ENCODE measurements at regions not wholly inside any gene's neighbourhood (a gene's known extent, or its start where the extent isn't known, plus 50 kb on each side); places are given as distances from the start of the nearest gene placed in this dataset.

DNA sequence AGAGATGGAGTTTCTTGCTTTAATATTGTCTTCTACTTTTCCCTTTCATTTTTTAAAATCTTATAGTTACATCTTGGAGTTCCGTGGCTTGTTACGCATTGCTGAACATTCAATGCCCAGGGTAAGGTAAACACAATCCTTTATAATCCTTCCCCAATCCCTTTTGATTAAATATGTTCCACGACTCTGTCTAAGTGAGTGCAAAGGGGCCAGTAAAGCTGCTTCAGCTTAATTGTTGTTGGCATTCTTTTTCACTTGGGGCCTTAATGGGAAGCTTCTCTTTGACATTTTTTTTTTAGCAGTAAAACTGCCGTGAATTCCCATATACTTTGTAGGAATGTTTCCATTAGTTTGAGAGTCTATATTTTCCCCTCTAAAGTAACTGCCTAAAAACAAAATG is 1028.1 kb downstream of the C4orf33 start:
- Histone ChIP-seq H3K9me3 (ENCODE audit: control insufficient read depth, insufficient read depth, low read depth, low read length) (no peaks in the 10 kb centered on the region), H3K79me2 (ENCODE audit: control insufficient read depth, insufficient read depth, low read length) (no peaks in the 10 kb centered on the region), H3K4me1 (ENCODE audit: control insufficient read depth, extremely low read depth, insufficient read depth, low read length) (no peaks in the 10 kb centered on the region), H3K36me3 (ENCODE audit: control insufficient read depth, insufficient read depth, low read length) (no peaks in the 10 kb centered on the region), H3K27me3 (ENCODE audit: control insufficient read depth, insufficient read depth, low read length) (no peaks in the 10 kb centered on the region), H3K27ac (ENCODE audit: insufficient read depth, low read length) (no peak overlapping the region), H3K4me3 (replicated peaks in 1 of 4; ENCODE audit: control extremely low read depth in 1 of 4, insufficient read depth in 1 of 4, low read depth in 3 of 4, low read length in 4 of 4) (no peak overlapping the region), H3K4me2 (ENCODE audit: extremely low read depth, insufficient read depth, low read length) (no peak overlapping the region), H4K20me1 (ENCODE audit: control insufficient read depth, extremely low read depth, insufficient read depth, low read length) (no peaks in the 10 kb centered on the region), H3K9ac (ENCODE audit: insufficient read depth, low read length) (no peak overlapping the region), H2AFZ (ENCODE audit: low read length) (no peak overlapping the region)
- TF ChIP-seq, protein P1, sequence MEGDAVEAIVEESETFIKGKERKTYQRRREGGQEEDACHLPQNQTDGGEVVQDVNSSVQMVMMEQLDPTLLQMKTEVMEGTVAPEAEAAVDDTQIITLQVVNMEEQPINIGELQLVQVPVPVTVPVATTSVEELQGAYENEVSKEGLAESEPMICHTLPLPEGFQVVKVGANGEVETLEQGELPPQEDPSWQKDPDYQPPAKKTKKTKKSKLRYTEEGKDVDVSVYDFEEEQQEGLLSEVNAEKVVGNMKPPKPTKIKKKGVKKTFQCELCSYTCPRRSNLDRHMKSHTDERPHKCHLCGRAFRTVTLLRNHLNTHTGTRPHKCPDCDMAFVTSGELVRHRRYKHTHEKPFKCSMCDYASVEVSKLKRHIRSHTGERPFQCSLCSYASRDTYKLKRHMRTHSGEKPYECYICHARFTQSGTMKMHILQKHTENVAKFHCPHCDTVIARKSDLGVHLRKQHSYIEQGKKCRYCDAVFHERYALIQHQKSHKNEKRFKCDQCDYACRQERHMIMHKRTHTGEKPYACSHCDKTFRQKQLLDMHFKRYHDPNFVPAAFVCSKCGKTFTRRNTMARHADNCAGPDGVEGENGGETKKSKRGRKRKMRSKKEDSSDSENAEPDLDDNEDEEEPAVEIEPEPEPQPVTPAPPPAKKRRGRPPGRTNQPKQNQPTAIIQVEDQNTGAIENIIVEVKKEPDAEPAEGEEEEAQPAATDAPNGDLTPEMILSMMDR (conservative IDR thresholded peaks at IDR 0.05 in 1 of 2, IDR thresholded peaks at IDR 0.05 in 1 of 2; ENCODE audit: low read depth in 1 of 2, low read length in 2 of 2), result no peak
- no peak for TF ChIP-seq EZH2 (IDR thresholded peaks at IDR 0.05; ENCODE audit: low read length, missing control alignments)
- no peak for DNase-seq (ENCODE audit: low read depth in 2 of 2)

DNA sequence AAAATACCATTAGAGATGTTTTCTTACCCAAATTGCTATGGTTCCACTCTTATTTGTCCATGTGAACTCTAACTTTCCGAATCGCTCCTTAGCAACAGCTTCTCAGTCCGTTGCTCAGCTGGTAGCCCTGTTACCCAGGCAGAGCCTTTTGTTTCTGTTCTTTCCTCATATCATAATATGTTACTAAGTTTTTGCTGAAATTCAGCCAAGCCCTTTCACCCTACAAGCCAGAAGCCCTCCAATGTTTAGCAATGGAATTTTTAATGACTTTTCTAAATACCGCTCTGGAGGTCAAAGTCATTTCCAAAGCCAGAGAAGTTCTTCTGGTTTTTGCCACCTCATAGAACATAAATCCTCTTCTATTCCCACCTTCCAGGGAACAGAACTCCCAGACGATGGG is 1029.5 kb downstream of the C4orf33 start:
- no peak overlapping the region for H3K9ac ChIP-seq (ENCODE audit: insufficient read depth, low read length)
- no peak for TF ChIP-seq EZH2 (IDR thresholded peaks at IDR 0.05; ENCODE audit: low read length, missing control alignments)
- TF ChIP-seq, protein P1 (conservative IDR thresholded peaks at IDR 0.05 in 1 of 2, IDR thresholded peaks at IDR 0.05 in 1 of 2; ENCODE audit: low read depth in 1 of 2, low read length in 2 of 2), result no peak
- H3K4me1 ChIP-seq (ENCODE audit: control insufficient read depth, extremely low read depth, insufficient read depth, low read length), result no peaks in the 10 kb centered on the region
- H3K4me3 ChIP-seq (replicated peaks in 1 of 4; ENCODE audit: control extremely low read depth in 1 of 4, insufficient read depth in 1 of 4, low read depth in 3 of 4, low read length in 4 of 4), result no peak overlapping the region
- no peaks in the 10 kb centered on the region for H3K36me3 ChIP-seq (ENCODE audit: control insufficient read depth, insufficient read depth, low read length)
- no peaks in the 10 kb centered on the region for H3K79me2 ChIP-seq (ENCODE audit: control insufficient read depth, insufficient read depth, low read length)
- H2AFZ ChIP-seq (ENCODE audit: low read length), result no peak overlapping the region
- DNase-seq (ENCODE audit: low read depth in 2 of 2), result peak; percentile 0 to 3
- H4K20me1 ChIP-seq (ENCODE audit: control insufficient read depth, extremely low read depth, insufficient read depth, low read length), result no peaks in the 10 kb centered on the region
- H3K27me3 ChIP-seq (ENCODE audit: control insufficient read depth, insufficient read depth, low read length), result no peaks in the 10 kb centered on the region
- H3K9me3 ChIP-seq (ENCODE audit: control insufficient read depth, insufficient read depth, low read depth, low read length), result no peaks in the 10 kb centered on the region
- H3K4me2 ChIP-seq (ENCODE audit: extremely low read depth, insufficient read depth, low read length), result no peak overlapping the region
- no peak overlapping the region for H3K27ac ChIP-seq (ENCODE audit: insufficient read depth, low read length)

DNA sequence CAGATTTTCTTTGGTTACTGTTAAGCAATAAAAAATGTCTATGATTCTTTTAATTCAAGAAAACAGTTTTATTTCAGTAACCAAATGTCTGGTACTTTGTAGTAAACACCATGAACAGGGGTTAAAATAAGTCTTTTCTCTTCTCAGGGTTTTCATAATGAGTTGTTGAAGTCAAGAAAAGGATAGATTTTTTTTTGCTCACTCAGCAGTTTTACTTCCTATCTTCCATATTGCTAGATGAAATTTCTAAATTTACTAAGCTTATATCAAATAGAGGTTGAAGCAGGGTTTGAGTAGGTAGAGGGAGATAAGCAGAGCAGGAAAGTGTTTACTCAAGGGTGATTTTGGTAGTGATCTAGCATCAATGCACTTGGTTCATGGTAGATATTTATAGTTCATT is 1031.3 kb downstream of the C4orf33 start:
- H3K79me2 ChIP-seq (ENCODE audit: control insufficient read depth, insufficient read depth, low read length), result no peaks in the 10 kb centered on the region
- TF ChIP-seq, protein P1 (conservative IDR thresholded peaks at IDR 0.05 in 1 of 2, IDR thresholded peaks at IDR 0.05 in 1 of 2; ENCODE audit: low read depth in 1 of 2, low read length in 2 of 2), result no peak
- TF ChIP-seq EZH2 (IDR thresholded peaks at IDR 0.05; ENCODE audit: low read length, missing control alignments), result no peak
- no peak overlapping the region for H3K4me2 ChIP-seq (ENCODE audit: extremely low read depth, insufficient read depth, low read length)
- no peak overlapping the region for H3K27ac ChIP-seq (ENCODE audit: insufficient read depth, low read length)
- H3K4me3 ChIP-seq (replicated peaks in 1 of 4; ENCODE audit: control extremely low read depth in 1 of 4, insufficient read depth in 1 of 4, low read depth in 3 of 4, low read length in 4 of 4), result no peak overlapping the region
- no peak for DNase-seq (ENCODE audit: low read depth in 2 of 2)
- H3K9ac ChIP-seq (ENCODE audit: insufficient read depth, low read length), result no peak overlapping the region
- no peak overlapping the region for H2AFZ ChIP-seq (ENCODE audit: low read length)
- no peaks in the 10 kb centered on the region for H3K27me3 ChIP-seq (ENCODE audit: control insufficient read depth, insufficient read depth, low read length)
- H4K20me1 ChIP-seq (ENCODE audit: control insufficient read depth, extremely low read depth, insufficient read depth, low read length), result no peaks in the 10 kb centered on the region
- no peaks in the 10 kb centered on the region for H3K9me3 ChIP-seq (ENCODE audit: control insufficient read depth, insufficient read depth, low read depth, low read length)
- no peaks in the 10 kb centered on the region for H3K36me3 ChIP-seq (ENCODE audit: control insufficient read depth, insufficient read depth, low read length)
- H3K4me1 ChIP-seq (ENCODE audit: control insufficient read depth, extremely low read depth, insufficient read depth, low read length), result no peaks in the 10 kb centered on the region

All from fibroblast of lung (primary cell).